Hematopoietic multipotent progenitor cell treated with erythropoietin and hydrocortisone succinate and interleukin-3 and kit ligand, for 4 days (in vitro differentiated cells): ENCODE measurements at regions not wholly inside any gene's neighbourhood (a gene's known extent, or its start where the extent isn't known, plus 50 kb on each side); places are given as distances from the start of the nearest gene placed in this dataset.
"Not testable (repeated sequence)": the region's sequence is repeated elsewhere in the genome, so short reads cannot be mapped to it uniquely, and the experiment has no call there.

Experiments used
- DNase-seq: peaks from one replicate; pipeline ENCODE4 v3.0.0-alpha.2; 2015

GRCh38 chr13:78540058-78540457, 63.3 kb downstream of the POU4F1 start:
- no peak for DNase-seq

GRCh38 chr13:78526044-78526443, 77.3 kb downstream of the POU4F1 start:
- not testable (repeated sequence) for DNase-seq

- DNase-seq: no peak
Measured at GRCh38 chr13:78524936-78525335, 78.4 kb downstream of the POU4F1 start.

GRCh38 chr13:78521091-78521490, 82.3 kb downstream of the POU4F1 start:
- no peak for DNase-seq

GRCh38 chr13:78520425-78520824, 82.9 kb downstream of the POU4F1 start:
- DNase-seq: no peak

GRCh38 chr13:78518482-78518881, 84.9 kb downstream of the POU4F1 start:
- DNase-seq: not testable (repeated sequence)

GRCh38 chr13:78499802-78500201, 103.5 kb downstream of the POU4F1 start:
- no peak for DNase-seq

- DNase-seq: no peak
Measured at GRCh38 chr13:78497702-78498355, 105.5 kb downstream of the POU4F1 start.

- no peak for DNase-seq
Measured at GRCh38 chr13:78491978-78492377, 111.4 kb downstream of the POU4F1 start.

GRCh38 chr13:78490225-78490624, 113.1 kb downstream of the POU4F1 start:
- not testable (repeated sequence) for DNase-seq

GRCh38 chr13:78487707-78488106, 115.6 kb downstream of the POU4F1 start:
- DNase-seq: no peak

GRCh38 chr13:78485803-78486202, 117.5 kb downstream of the POU4F1 start:
- DNase-seq: no peak

GRCh38 chr13:78478183-78478582, 125.2 kb downstream of the POU4F1 start:
- DNase-seq: no peak

GRCh38 chr13:78476910-78477309, 126.4 kb downstream of the POU4F1 start:
- DNase-seq: no peak

- no peak for DNase-seq
Measured at GRCh38 chr13:78468621-78469020, 134.7 kb downstream of the POU4F1 start.

- DNase-seq: no peak
Measured at GRCh38 chr13:78465250-78465649, 138.1 kb downstream of the POU4F1 start.

GRCh38 chr13:78460176-78460575, 143.2 kb downstream of the POU4F1 start:
- peak; percentile 12 for DNase-seq

GRCh38 chr13:78443839-78444238, 159.5 kb downstream of the POU4F1 start:
- DNase-seq: no peak

- DNase-seq: no peak
Measured at GRCh38 chr13:78437781-78438180, 165.6 kb downstream of the POU4F1 start.

- DNase-seq: no peak
Measured at GRCh38 chr13:78436311-78436710, 167.0 kb downstream of the POU4F1 start.

GRCh38 chr13:78431328-78431727, 172.0 kb downstream of the POU4F1 start:
- DNase-seq: no peak

- DNase-seq: no peak
Measured at GRCh38 chr13:78430811-78431210, 172.5 kb downstream of the POU4F1 start.

GRCh38 chr13:78430166-78430791, 173.1 kb downstream of the POU4F1 start:
- no peak for DNase-seq

- no peak for DNase-seq
Measured at GRCh38 chr13:78428646-78429045, 174.7 kb downstream of the POU4F1 start.

GRCh38 chr13:78426183-78426582, 177.2 kb downstream of the POU4F1 start:
- DNase-seq: no peak
